OCI-LY7 (cell line): ENCODE measurements at regions not wholly inside any gene's neighbourhood (a gene's known extent, or its start where the extent isn't known, plus 50 kb on each side); places are given as distances from the start of the nearest gene placed in this dataset.

Experiments
- EZH2phosphoT487 ChIP-seq: fragments of 200-600 bp; sonication (generic); IDR thresholded peaks from 2 replicates; pipeline ENCODE4 v1.6.1; 2018; ENCODE audit warnings: low read depth, borderline replicate concordance, mild to moderate bottlenecking, mixed run types, antibody characterized with exemption, low read length, moderate library complexity, mixed read lengths
- TF ChIP-seq, protein P1 (sequence below): fragments of 200-600 bp; sonication (generic); conservative IDR thresholded peaks from 2 replicates; pipeline ENCODE4 v1.5.1; 2014; ENCODE audit warnings: mild to moderate bottlenecking, antibody characterized with exemption, low read length, moderate library complexity, mixed read lengths

DNA sequence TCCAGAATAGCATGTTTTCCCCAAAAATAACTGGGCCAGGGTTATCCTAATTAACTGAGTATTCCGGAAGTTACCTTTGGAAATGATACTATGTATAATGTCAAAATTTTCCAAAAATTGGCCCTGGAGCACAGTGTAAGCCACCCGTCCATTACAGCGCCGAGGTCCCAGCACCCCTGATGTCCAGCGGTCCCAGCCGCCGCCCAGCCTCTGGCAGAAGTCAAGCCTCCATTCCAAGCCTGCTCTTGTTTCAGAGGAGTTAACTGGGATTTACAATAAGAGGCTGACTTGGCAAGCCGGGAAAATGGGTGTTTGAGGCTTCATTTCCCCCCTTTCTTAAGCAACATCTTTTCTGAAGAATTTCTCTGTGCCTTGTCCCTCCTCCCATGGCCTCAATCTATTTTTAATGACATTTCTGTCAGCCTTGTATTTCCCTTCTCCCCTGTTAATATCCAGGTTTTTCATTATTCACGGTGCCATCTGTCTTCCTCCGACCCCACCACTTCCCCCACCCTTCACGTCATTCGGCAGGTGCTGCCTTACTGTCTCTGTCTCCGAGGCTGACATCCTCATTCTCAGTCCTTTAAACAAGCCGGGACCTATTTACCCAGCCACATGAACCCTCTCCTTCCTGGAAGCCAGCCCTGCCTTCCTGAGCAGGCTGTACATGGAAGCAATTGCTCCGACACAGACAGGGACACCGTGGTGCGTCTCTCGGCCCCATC, 490.9 kb downstream of the NPHP4 start:
- no peak for TF ChIP-seq EZH2phosphoT487
- TF ChIP-seq, protein P1, sequence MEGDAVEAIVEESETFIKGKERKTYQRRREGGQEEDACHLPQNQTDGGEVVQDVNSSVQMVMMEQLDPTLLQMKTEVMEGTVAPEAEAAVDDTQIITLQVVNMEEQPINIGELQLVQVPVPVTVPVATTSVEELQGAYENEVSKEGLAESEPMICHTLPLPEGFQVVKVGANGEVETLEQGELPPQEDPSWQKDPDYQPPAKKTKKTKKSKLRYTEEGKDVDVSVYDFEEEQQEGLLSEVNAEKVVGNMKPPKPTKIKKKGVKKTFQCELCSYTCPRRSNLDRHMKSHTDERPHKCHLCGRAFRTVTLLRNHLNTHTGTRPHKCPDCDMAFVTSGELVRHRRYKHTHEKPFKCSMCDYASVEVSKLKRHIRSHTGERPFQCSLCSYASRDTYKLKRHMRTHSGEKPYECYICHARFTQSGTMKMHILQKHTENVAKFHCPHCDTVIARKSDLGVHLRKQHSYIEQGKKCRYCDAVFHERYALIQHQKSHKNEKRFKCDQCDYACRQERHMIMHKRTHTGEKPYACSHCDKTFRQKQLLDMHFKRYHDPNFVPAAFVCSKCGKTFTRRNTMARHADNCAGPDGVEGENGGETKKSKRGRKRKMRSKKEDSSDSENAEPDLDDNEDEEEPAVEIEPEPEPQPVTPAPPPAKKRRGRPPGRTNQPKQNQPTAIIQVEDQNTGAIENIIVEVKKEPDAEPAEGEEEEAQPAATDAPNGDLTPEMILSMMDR = no peak
